ENCODE measurements at regions not wholly inside any gene's neighbourhood (a gene's known extent, or its start where the extent isn't known, plus 50 kb on each side); places are given as distances from the start of the nearest gene placed in this dataset.
A peak's percentile ranks its signal among the peaks of the same experiment; 100 is the strongest.

GRCh38 chr2:196224756-196225155, 53.4 kb upstream of the STK17B start:
- DNase-seq (ENCODE audit: low read depth): peak; percentile 73

GRCh38 chr2:196225213-196225612, 53.8 kb upstream of the STK17B start:
- peak; percentile 78 for DNase-seq (ENCODE audit: low read depth)

DNA sequence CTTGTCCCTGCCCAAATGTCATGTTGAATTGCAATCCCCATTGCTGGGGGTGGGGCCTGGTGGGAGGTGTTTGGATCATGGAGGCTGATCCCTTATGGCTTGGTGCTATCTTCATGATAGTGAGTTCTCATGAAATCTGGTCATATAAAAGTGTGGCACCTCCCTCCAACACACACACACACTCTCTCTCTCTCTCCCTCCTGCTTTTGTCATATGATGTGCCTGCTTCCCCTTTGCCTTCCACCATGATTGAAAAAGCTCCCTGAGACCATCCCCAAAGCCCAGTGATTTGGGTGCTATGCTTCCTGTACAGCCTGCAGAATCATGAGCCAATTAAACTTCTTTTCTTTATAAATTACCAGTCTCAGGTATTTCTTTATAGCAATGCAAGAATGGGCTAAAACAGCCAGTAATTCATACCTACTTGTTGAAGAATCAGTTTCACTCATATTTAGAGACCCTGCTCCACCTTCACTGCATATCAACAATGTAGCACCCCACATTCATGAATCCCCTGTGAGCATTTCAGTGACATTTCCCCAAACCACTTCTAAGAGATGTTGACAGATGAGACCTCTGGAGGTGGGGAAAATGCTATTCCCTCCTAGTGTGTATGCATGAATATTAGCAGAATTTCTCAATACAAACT, 54.8 kb upstream of the STK17B start:
- no peak for DNase-seq (ENCODE audit: low read depth)

- DNase-seq (ENCODE audit: low read depth): no peak
These were observed 55.3 kb upstream of the STK17B start for GRCh38 chr2:196226707-196227065.

DNA sequence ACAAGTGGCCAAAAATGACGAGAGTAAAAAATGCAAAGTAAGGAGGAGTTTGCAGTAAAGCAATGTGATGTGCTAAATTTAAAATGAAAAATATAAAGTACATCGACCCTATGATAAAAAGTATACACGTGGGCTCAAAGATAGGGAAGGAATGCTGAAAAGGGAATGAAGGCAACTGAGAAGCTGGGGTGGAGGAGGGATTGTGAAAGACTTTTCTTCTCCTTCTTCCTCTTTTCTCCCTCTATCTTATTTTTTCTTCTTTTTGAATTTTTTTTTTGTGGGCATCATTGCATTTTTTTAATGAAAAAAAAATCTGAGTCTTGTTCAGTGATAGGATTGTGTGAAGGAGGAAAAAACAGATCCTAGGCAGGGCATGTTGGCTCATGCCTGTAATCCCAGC, 57.6 kb upstream of the STK17B start:
- DNase-seq (ENCODE audit: low read depth): no peak

GRCh38 chr2:196230061-196230854, 58.9 kb upstream of the STK17B start:
- DNase-seq (ENCODE audit: low read depth): no peak

GRCh38 chr2:196233021-196233804, 61.8 kb upstream of the STK17B start:
- DNase-seq (ENCODE audit: low read depth): peak; percentile 99

DNA sequence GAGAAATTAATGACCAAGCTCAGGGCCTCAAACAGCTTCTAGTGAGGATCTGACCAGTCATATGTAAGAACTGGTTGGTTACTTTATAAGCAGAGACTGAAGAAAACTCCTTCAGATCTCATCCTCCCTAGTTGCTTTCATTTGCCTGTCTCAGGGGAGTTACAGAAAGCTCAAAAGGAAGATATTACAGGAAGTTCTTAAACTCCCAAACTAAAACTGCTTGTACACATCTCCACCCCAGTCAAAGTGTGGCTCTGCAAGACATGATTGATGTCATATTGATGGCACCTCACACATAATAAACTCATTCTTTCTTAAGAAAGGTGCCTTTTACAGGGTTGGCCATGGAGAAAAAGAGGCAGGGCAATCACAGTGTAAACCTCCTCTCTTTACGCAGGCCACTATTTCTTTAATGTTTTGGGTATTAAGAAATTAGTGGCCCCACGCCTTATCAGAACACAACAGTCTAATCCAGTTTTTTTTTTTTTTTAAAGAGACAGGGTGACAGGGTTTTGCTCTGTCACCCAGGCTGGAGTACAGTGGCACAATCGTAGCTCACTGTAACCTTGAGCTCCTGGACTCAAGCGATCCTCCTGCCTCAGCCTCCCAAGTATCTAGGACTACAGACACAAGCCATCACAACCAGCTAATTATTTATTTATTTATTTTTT, 62.6 kb upstream of the STK17B start:
- peak; percentile 64 for DNase-seq (ENCODE audit: low read depth)

DNA sequence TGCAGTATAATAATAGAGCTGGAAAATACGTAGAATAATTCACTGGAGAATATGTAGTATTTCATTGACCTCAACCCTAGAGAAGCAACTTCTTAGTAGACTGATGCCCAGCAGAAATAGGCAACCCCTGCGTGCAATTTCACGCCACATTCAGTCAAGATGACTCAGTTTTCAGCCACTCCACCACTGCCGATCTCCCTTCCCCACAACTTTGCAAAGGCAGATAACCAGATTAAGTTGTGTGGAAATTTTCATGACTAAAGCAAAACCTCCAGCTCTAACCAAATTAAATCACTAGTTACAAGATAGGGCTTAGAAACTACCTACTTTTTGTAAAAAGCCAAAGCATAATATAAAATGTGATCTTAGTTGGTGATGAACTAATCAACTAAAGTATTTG, 63.3 kb upstream of the STK17B start:
- DNase-seq (ENCODE audit: low read depth): peak; percentile 86

- DNase-seq (ENCODE audit: low read depth): no peak
These were observed 67.5 kb upstream of the STK17B start for GRCh38 chr2:196238836-196239380.

DNA sequence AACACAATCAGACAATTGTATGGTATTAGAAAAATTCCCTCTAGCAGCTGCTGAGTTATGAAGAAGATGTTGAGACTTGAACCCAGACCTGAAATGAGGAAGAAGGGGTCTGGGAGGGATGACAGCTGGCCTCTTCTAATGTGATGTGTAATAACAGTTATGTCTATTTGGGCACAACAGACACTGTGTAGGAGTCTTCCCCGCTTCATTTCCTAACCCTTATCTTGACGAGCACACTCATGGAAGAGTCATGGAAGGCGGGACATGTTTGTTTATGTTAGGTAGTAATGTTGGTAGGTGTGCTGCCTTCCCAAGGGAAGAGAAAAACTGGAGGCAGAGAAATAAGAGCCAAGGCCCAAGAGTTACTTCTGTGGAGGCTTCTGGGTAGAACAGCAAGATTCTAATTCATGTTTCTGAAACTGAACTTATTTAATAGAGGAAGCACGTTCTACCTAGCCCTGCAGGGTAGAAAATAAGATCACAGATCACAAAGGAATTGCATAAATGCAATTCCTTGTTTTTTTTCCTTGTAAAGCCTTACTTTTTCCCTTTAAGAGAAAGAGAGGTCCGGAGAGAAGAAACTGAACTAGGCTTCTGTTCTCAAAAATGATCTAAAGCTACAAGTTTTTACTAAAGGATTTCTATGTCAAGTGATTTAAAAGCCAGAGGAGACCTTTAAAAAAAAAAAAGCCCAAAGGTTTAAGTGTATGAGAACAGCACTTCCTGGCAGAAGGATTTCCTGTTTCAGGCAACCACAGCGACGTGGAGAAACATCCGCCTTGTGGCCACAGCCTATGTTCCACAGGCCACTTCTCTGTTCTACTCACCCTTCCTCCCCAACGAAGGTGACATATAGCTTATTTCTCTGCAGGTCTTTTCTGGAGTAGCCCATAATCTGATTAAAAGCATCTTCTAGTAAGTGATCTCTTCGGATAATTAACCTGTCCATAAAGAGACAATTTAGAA, 68.5 kb upstream of the STK17B start:
- DNase-seq (ENCODE audit: low read depth): peak; percentile 71

GRCh38 chr2:196241175-196241574, 69.8 kb upstream of the STK17B start:
- no peak for DNase-seq (ENCODE audit: low read depth)

- DNase-seq (ENCODE audit: low read depth): no peak
These were observed 70.8 kb upstream of the STK17B start for GRCh38 chr2:196242131-196242620.

DNA sequence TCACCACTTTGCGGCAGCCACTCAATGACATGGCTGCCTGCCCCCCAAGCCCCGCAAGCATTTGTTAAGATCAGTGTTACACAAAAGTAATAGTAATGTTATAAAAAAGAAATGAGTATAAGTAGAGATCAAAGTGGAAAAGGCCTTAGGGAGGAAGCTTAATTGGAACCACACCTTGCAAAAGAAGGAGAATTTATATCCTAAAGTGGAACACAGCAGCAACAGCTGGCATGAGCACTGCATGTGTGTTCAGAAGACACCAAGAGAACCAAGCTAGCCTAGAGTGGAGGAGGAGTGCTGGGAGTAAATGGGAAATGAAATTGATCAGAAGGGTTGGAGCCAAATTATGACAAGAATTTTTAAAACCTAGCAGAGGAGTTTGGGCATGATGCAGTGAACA, 73.1 kb upstream of the STK17B start:
- DNase-seq (ENCODE audit: low read depth): no peak

DNA sequence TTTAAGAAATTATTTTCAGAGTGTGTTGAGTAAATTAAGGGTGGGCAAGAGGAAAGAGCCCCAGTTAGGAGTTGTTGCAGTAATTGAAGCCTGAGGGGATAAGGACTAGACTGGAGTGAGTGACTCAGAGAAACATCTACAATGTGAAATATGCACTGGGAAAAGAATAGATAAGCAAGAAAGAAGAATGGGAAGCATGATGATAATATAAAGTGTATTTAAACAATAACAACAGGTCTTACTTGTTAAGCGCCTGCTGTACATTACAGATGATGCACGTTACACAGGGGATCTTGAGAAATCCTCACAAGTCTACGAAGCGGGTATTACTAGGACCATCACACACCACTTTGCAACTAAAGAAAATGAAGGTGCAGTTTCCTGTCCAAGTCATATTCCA, 73.6 kb upstream of the STK17B start:
- DNase-seq (ENCODE audit: low read depth): no peak

DNA sequence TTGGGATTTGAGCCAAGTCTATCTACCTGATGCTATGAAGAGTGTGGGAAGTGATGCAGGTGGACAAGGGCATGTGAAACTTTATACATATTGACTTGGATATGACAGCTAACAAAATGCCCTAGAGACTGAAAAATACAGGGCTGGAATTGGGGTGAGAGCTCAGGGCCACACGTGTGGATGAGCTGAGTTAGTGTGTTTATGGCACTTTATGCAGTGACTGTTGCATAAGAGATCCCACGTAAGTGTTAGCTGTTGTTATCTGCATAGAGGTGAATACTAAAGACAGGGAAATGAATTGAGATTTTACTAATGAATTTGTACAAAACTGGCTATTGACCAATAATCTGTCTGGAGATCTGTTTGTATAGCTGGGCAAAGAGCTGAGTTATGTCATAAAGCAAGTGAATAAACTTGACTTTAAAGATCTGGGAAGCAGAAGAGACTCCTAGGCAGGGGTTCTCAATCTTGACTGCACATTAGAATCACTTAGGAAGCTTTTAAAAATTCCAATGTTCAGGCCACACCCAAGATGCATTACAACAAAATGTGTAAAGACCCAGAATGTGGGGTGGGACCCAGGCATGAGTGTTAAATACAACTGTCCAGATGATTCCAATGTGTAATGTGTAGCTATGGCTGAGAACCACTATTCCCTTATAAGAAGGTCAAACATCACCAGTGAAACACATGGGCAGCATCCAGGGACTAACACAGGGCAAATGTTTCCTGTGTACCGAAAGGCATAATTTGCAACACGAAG, 74.2 kb upstream of the STK17B start:
- DNase-seq (ENCODE audit: low read depth): no peak

DNA sequence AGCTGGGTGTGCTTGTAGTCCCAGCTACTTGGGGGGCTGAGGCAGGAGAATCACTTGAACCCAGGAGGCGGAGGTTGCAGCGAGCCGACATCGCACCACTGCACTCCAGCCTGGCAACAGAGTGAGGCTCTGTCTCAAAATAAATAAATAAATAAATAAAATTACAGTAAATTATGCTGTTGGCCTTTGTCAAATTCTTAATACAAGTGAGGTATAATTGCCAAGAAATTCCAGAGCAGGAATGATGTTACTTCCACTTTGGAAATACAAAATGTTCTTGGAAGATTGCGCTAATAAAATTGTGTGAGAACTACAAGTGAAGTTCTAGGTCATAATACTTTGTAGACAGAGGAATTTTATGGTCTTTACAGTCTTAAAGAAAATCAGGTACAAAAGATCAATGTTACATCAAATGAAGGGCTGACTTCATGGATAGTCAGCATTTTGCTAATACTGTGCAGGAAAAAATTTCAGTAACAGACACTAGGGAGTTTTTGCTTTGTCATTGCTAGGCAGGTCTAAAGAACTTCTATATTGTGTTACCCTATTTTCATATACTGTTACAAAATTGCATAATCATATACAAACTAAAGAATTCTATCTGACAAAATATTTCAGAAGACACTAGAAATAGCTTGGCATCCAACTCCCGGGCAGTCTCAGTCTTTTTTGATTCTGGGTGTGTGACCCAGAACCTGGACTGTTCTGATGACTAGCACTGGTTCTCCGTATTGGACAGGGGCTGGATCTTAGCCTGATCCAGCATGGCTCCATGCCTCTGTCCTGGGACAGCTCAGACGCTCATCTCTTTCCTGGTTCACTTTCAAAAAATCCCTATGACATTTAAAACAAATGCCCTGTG, 76.0 kb upstream of the STK17B start:
- DNase-seq (ENCODE audit: low read depth): no peak

GRCh38 chr2:196247976-196248280, 76.5 kb upstream of the STK17B start:
- no peak for DNase-seq (ENCODE audit: low read depth)

Data from myocyte (in vitro differentiated cells).